ENCODE measurements at regions not wholly inside any gene's neighbourhood (a gene's known extent, or its start where the extent isn't known, plus 50 kb on each side); places are given as distances from the start of the nearest gene placed in this dataset.

GRCh38 chr11:80458376-80458775 is 1017.5 kb upstream of the TENM4 start:
- TF ChIP-seq, protein P1, sequence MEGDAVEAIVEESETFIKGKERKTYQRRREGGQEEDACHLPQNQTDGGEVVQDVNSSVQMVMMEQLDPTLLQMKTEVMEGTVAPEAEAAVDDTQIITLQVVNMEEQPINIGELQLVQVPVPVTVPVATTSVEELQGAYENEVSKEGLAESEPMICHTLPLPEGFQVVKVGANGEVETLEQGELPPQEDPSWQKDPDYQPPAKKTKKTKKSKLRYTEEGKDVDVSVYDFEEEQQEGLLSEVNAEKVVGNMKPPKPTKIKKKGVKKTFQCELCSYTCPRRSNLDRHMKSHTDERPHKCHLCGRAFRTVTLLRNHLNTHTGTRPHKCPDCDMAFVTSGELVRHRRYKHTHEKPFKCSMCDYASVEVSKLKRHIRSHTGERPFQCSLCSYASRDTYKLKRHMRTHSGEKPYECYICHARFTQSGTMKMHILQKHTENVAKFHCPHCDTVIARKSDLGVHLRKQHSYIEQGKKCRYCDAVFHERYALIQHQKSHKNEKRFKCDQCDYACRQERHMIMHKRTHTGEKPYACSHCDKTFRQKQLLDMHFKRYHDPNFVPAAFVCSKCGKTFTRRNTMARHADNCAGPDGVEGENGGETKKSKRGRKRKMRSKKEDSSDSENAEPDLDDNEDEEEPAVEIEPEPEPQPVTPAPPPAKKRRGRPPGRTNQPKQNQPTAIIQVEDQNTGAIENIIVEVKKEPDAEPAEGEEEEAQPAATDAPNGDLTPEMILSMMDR (IDR thresholded peaks at IDR 0.05), result no peak
- TF ChIP-seq ZFX (IDR thresholded peaks at IDR 0.05; ENCODE audit: borderline replicate concordance), result no peak
